ENCODE measurements at regions not wholly inside any gene's neighbourhood (a gene's known extent, or its start where the extent isn't known, plus 50 kb on each side); places are given as distances from the start of the nearest gene placed in this dataset.

GRCh38 chr6:149225370-149225769 lies 92.1 kb upstream of the TAB2 start:
- no peak overlapping the region for H3K4me2 ChIP-seq
- H3K27me3 Mint-ChIP-seq (ENCODE audit: insufficient read depth, low read depth, poor library complexity) = peaks cover 4% of the 10 kb centered on the region
- H3K36me3 Mint-ChIP-seq (ENCODE audit: low read depth) = no peaks in the 10 kb centered on the region
- H3K4me3 ChIP-seq = no peak overlapping the region
- ATAC-seq = no peak
- H3F3A ChIP-seq (replicated peaks; ENCODE audit: low read depth) = no peaks in the 10 kb centered on the region
- no peak overlapping the region for H2AFZ ChIP-seq
- H3K4me1 Mint-ChIP-seq = peaks cover 19% of the 10 kb centered on the region
- H3K9me3 Mint-ChIP-seq = no peaks in the 10 kb centered on the region
- no peak for DNase-seq (ENCODE audit: low spot score)
- H3K4me1 ChIP-seq (ENCODE audit: insufficient read depth) = peaks cover 20% of the 10 kb centered on the region
- H3K27me3 ChIP-seq (ENCODE audit: insufficient read depth) = no peaks in the 10 kb centered on the region
- H3K27ac Mint-ChIP-seq = no peak overlapping the region
- TF ChIP-seq CTCF (conservative IDR thresholded peaks at IDR 0.05; ENCODE audit: low read depth in 2 of 2) (no peak), ETS1 (IDR thresholded peaks at IDR 0.05) (no peak), ZNF331 (CRISPR knock-in tag; IDR thresholded peaks at IDR 0.05; ENCODE audit: low read depth) (no peak), REST (IDR thresholded peaks at IDR 0.05; ENCODE audit: unreplicated experiment) (no peak), EZH2phosphoT487 (IDR thresholded peaks at IDR 0.05; ENCODE audit: unreplicated experiment) (no peak), JUNB (IDR thresholded peaks at IDR 0.05; ENCODE audit: unreplicated experiment) (no peak), NANOG (IDR thresholded peaks at IDR 0.05; ENCODE audit: borderline replicate concordance) (no peak), CREB1 (CRISPR knock-in tag; IDR thresholded peaks at IDR 0.05; ENCODE audit: low read depth) (no peak), POLR2AphosphoS5 (IDR thresholded peaks at IDR 0.05; ENCODE audit: low read depth) (no peak), ZNF114 (CRISPR knock-in tag; IDR thresholded peaks at IDR 0.05) (no peak), ZNF462 (CRISPR knock-in tag; IDR thresholded peaks at IDR 0.05) (no peak), EZH2 (IDR thresholded peaks at IDR 0.05; ENCODE audit: low read depth, unreplicated experiment) (no peak), STAT1 (IDR thresholded peaks at IDR 0.05; ENCODE audit: unreplicated experiment) (no peak)
- H3K27ac ChIP-seq (ENCODE audit: low read depth) = no peak overlapping the region
- H3K9me2 ChIP-seq (ENCODE audit: insufficient read depth) = no peaks in the 10 kb centered on the region; the same call in 1 of the 2 replicates
- H3K36me3 ChIP-seq (ENCODE audit: insufficient read depth) = no peaks in the 10 kb centered on the region
- H3K4me3 Mint-ChIP-seq = no peak overlapping the region
- no peaks in the 10 kb centered on the region for H4K20me1 ChIP-seq (replicated peaks; ENCODE audit: insufficient read depth)
- no peaks in the 10 kb centered on the region for H3K79me2 ChIP-seq (replicated peaks; ENCODE audit: insufficient read depth)
